Endodermal cell (in vitro differentiated cells): ENCODE measurements at regions not wholly inside any gene's neighbourhood (a gene's known extent, or its start where the extent isn't known, plus 50 kb on each side); places are given as distances from the start of the nearest gene placed in this dataset.
A peak's percentile ranks its signal among the peaks of the same experiment; 100 is the strongest.

Experiments used
- DNase-seq: peaks from one replicate; pipeline ENCODE4 v3.0.0-alpha.2; 2017
- H3K27ac ChIP-seq: 2 replicates; pipeline ENCODE4 v1.5.1; 2013; ENCODE audit warnings: mild to moderate bottlenecking, low read depth, low read length, moderate library complexity
- H3K27me3 ChIP-seq: 2 replicates; pipeline ENCODE4 v1.6.1; 2013; ENCODE audit warnings: mild to moderate bottlenecking, low read length, moderate library complexity; ENCODE audit not compliant: insufficient read depth, control insufficient read depth, poor library complexity, severe bottlenecking
- H3K36me3 ChIP-seq: 2 replicates; pipeline ENCODE4 v1.7.0; 2013; ENCODE audit warnings: mild to moderate bottlenecking, low read length, moderate library complexity; ENCODE audit not compliant: control insufficient read depth, insufficient read depth
- H3K4me1 ChIP-seq: one replicate; pipeline ENCODE4 v1.7.0; 2013; ENCODE audit warnings: low read length; ENCODE audit not compliant: control insufficient read depth, insufficient read depth
- H3K4me3 ChIP-seq: 2 replicates; pipeline ENCODE4 v1.5.1; 2013; ENCODE audit warnings: mild to moderate bottlenecking, low read length, moderate library complexity
- H3K9ac ChIP-seq: 2 replicates; pipeline ENCODE4 v1.6.1; 2013; ENCODE audit warnings: mild to moderate bottlenecking, low read length, moderate library complexity; ENCODE audit not compliant: poor library complexity, severe bottlenecking; ENCODE audit errors: extremely low read depth
- H3K9me3 ChIP-seq: 2 replicates; pipeline ENCODE4 v1.6.1; 2013; ENCODE audit warnings: mild to moderate bottlenecking, low read length, moderate library complexity; ENCODE audit not compliant: control insufficient read depth
- H3K27ac Mint-ChIP-seq: 2 replicates; pipeline ENCODE4 v1.8.0; 2020; ENCODE audit warnings: mixed read lengths
- H3K27me3 Mint-ChIP-seq: 2 replicates; pipeline ENCODE4 v1.8.0; 2021; ENCODE audit warnings: mild to moderate bottlenecking, mixed read lengths; ENCODE audit not compliant: insufficient read depth
- H3K36me3 Mint-ChIP-seq: 2 replicates; pipeline ENCODE4 v1.8.0; 2020; ENCODE audit warnings: low read depth, mixed read lengths
- H3K4me1 Mint-ChIP-seq: 2 replicates; pipeline ENCODE4 v1.8.0; 2020; ENCODE audit warnings: mixed read lengths
- H3K4me3 Mint-ChIP-seq: 2 replicates; pipeline ENCODE4 v1.8.0; 2020; ENCODE audit warnings: mild to moderate bottlenecking, moderate library complexity, mixed read lengths
- H3K9me3 Mint-ChIP-seq: 2 replicates; pipeline ENCODE4 v1.8.0; 2020; ENCODE audit warnings: mild to moderate bottlenecking, mixed read lengths
- CTCF ChIP-seq: fragments of 200-600 bp; sonication (generic); conservative IDR thresholded peaks from 2 replicates; pipeline ENCODE4 v1.5.0; 2021; ENCODE audit warnings: antibody characterized with exemption, mild to moderate bottlenecking
- WGBS, 2 experiments: methylation state at CpG; one replicate each; pipeline versions ENCODE4 v1.1.5 to v1.1.7; 2013; ENCODE audit warnings: missing lambda C conversion rate in 2 of 2, mixed read lengths in 1 of 2; ENCODE audit not compliant: insufficient coverage in 1 of 2, insufficient read length in 1 of 2; 5-methylcytosine and 5-hydroxymethylcytosine counted together

DNA sequence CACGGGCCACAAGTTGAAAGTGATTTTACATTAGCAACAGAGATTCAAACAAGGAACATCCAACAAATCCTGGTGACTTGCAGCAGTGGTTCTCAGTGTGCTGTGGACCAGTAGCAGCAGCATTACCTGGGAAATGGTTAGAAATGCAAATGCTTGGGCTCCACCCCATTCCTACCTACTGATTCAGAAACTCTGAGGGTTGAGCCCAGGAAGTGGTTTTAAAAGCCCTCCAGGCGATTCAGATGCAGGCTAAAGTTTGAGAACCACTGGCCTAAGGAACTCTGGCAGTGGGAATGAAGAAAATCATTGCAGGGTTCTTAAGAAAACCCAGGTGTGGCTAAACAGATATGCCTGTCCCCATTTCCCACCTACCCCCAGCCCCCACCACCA is 398.8 kb downstream of the ENC1 start:
- peak; percentile 54 for DNase-seq
- H3K4me3 Mint-ChIP-seq = no peak overlapping the region

GRCh38 chr5:74240783-74241750 is 399.5 kb downstream of the ENC1 start:
- Histone ChIP-seq H3K4me1 (peaks cover 4% of the 10 kb centered on the region), H3K9ac (no peak overlapping the region), H3K9me3 (no peaks in the 10 kb centered on the region), H3K27me3 (no peaks in the 10 kb centered on the region), H3K36me3 (no peaks in the 10 kb centered on the region), H3K4me3 (no peak overlapping the region), H3K27ac (no peak overlapping the region)
- H3K9me3 Mint-ChIP-seq = no peaks in the 10 kb centered on the region
- WGBS, 2 experiments = 81 to 86% methylated on average over 4 to 5 of the region's 5 CpGs
- peaks cover 11% of the 10 kb centered on the region for H3K4me1 Mint-ChIP-seq
- H3K36me3 Mint-ChIP-seq = no peaks in the 10 kb centered on the region
- H3K27ac Mint-ChIP-seq = no peak overlapping the region
- no peaks in the 10 kb centered on the region for H3K27me3 Mint-ChIP-seq
- TF ChIP-seq CTCF = no peak
- DNase-seq = peak; percentile 57
- H3K4me3 Mint-ChIP-seq = no peak overlapping the region

More for the DNA sequence above, 398.8 kb downstream of the ENC1 start:
- TF ChIP-seq CTCF = no peak
- Mint-ChIP-seq H3K4me1 (peaks cover 11% of the 10 kb centered on the region), H3K27ac (no peak overlapping the region), H3K27me3 (no peaks in the 10 kb centered on the region), H3K9me3 (no peaks in the 10 kb centered on the region), H3K36me3 (no peaks in the 10 kb centered on the region)
- no peaks in the 10 kb centered on the region for H3K9me3 ChIP-seq
- H3K4me1 ChIP-seq = peaks cover 4% of the 10 kb centered on the region
- H3K36me3 ChIP-seq = no peaks in the 10 kb centered on the region
- 74% methylated on average over 2 of the region's 2 CpGs; no CpG with 5 or more reads in 1 of the 2 experiments for WGBS, 2 experiments
- H3K4me3 ChIP-seq = no peak overlapping the region
- no peaks in the 10 kb centered on the region for H3K27me3 ChIP-seq
- no peak overlapping the region for H3K9ac ChIP-seq
- H3K27ac ChIP-seq = no peak overlapping the region

DNA sequence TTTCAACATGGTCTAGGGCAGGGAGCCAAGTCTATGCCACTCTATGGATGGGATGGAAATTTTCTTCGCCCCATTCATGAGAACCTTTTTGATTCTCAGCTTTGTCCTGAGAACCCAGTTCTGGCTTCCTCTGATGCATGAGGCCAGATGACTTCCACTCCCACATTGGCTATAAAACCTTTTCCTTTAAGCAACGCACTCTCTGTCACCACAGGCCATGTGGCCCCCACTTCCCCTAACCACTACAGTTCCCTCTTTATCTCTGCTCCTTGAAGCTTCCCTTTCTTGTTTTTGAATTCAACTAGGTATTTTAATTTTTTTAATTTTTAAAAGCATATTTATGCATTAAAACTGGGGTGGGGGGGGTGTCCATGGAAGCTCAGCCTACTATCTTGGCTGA is 401.3 kb downstream of the ENC1 start:
- Histone ChIP-seq H3K4me1 (peaks cover 4% of the 10 kb centered on the region), H3K36me3 (no peaks in the 10 kb centered on the region), H3K4me3 (no peak overlapping the region), H3K9ac (no peak overlapping the region), H3K27ac (no peak overlapping the region), H3K27me3 (no peaks in the 10 kb centered on the region), H3K9me3 (no peaks in the 10 kb centered on the region)
- Mint-ChIP-seq H3K27me3 (no peaks in the 10 kb centered on the region), H3K4me1 (peaks cover 11% of the 10 kb centered on the region), H3K4me3 (no peak overlapping the region), H3K36me3 (no peaks in the 10 kb centered on the region), H3K9me3 (no peaks in the 10 kb centered on the region), H3K27ac (no peak overlapping the region)
- no peak for TF ChIP-seq CTCF
- no peak for DNase-seq
- 97% methylated on average over 2 of the region's 2 CpGs; no CpG with 5 or more reads in 1 of the 2 experiments for WGBS, 2 experiments
